ELR (cell line): ENCODE measurements at regions not wholly inside any gene's neighbourhood (a gene's known extent, or its start where the extent isn't known, plus 50 kb on each side); places are given as distances from the start of the nearest gene placed in this dataset.

ENCODE experiments used
- DNase-seq: peaks from one replicate; pipeline ENCODE4 v3.0.0-alpha.2; 2015; ENCODE audit warnings: low read depth

DNA sequence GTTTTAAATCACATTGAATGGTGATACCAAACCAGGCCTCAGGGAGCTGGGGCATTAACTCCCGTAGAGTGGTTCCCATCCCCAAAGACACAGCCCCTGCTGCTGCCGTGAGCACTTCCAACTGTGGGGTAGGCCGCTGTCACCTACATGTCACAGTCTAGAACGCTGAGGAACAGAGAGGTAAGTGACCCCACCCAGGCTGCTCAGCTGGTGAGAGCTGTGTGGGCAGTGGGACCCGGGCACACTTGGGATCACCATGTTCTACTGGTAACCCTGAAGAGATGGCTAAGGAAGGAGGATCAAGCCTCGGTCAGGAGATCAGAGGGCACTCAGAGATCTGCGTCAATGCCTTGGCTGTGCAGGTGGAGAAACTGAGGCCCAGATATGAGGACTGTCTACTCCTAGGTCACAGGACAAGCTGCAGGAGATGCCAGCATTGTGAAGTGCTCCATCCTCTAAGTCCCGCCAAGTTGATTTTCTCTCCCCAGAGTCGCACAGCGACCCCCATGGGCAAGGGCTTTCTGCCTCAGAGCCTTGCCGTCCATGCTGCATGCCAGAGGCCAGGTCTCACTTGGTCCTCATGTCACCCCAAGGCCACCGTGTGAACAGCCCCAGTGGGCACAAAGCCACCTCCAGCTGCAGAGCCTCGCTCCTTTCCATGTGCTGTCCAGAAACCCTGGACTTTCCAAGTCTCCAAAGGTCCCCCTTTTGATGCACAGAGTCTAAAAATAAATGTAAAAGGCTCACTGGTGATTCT lies 144.2 kb upstream of the OTOS start:
- no peak for DNase-seq

DNA sequence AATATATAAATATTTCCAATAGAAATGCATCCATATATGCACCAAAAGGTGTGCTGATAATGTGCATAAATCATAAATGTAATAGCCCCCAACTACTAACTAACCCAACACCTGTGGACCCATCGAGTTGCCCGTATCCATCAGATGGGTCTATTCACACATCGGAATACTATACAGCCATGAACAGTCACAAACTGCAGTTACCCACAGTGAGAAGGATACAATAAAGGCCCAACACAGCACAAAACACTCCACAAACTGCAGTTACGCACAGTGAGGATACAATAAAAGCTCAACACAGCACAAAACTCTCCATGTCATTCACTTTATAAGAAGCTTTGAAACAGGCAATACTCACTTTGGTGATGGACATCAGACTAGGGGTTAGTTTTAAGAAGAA lies 145.3 kb upstream of the OTOS start:
- DNase-seq = no peak

DNA sequence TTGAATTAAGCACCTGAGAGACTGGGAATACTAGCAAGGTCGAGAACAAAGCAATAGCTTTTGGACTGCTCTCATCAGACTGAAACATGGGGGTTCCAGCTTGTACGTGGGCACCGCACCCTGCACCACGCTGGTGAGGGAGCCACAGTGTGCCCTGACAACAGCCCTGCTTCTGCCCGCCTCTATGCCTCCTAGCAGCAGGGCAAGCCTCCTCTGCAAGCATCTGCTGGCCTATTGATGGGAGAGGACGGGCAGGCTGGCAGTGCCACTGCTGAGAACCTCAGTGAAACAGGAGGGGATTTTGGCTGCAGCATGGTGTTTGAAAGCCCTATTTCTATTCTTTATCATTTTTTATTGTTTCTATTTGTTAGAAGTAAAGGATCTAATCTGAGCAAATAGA lies 146.1 kb upstream of the OTOS start:
- DNase-seq = no peak

DNA sequence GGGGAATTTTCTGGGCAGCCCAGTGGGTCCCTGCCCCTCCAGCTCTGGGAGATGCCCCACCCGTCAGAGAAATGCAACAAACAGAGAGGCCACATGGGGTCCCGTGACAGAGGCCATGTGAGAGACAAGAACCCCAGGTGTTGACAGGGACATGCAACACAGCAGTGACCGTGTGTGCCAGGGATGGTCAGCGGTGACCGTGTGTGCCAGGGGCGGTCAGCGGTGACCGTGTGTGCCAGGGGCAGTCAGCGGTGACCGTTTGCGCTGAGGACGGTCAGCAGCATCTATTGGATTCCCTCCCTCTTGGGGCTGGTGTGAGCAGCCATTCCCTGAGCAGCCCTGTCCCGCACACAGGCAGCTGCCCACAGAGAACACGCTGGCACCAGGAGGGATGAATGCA lies 146.6 kb upstream of the OTOS start:
- no peak for DNase-seq

DNA sequence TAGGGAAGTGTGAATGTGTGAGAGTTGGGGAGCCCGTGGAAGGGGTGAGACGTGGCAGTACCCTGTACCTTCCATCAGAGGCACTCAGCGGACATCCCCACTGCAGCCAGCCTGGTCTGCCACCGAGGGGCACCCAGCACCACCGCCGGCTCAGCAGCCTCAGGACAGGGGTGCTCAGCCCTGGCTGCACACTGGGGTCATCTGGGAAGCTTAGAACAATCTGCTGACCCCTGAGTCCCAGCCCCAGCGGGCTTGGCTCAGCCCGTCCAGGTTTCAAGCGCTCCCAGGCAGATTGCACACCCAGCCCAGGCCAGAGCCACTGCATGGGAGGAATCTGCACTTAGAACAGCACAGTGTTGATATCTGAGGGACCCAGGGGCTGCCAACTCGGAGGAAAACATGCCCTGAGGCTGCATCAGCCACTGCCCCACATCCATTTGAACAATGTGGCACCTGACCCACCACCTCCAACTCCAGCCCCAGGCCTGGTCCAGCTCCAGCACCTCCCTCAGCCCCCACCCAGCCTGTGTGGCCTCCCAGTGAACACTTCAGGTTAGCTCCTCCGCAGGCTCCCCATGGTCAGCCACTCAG lies 147.1 kb upstream of the OTOS start:
- DNase-seq = no peak

DNA sequence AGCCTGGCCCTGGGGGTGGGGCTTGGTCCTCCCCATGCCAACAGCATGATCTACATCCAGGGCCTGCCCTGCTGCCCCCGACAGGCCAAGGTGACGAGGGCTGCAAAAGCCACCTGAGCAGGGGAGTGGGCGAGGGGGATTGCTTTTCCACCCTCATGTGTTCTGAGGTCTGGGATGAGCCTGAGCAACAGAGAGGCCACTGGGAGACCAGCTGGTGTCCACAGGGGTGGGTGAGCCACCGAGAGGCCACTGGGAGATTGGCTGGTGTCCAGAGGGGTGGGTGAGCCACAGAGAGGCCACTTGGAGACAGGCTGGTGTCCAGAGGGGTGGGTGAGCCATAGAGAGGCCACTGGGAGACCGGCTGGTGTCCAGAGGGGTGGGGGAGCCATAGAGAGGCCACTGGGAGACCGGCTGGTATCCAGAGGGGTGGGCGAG lies 147.4 kb upstream of the GPC1 start:
- no peak for DNase-seq

DNA sequence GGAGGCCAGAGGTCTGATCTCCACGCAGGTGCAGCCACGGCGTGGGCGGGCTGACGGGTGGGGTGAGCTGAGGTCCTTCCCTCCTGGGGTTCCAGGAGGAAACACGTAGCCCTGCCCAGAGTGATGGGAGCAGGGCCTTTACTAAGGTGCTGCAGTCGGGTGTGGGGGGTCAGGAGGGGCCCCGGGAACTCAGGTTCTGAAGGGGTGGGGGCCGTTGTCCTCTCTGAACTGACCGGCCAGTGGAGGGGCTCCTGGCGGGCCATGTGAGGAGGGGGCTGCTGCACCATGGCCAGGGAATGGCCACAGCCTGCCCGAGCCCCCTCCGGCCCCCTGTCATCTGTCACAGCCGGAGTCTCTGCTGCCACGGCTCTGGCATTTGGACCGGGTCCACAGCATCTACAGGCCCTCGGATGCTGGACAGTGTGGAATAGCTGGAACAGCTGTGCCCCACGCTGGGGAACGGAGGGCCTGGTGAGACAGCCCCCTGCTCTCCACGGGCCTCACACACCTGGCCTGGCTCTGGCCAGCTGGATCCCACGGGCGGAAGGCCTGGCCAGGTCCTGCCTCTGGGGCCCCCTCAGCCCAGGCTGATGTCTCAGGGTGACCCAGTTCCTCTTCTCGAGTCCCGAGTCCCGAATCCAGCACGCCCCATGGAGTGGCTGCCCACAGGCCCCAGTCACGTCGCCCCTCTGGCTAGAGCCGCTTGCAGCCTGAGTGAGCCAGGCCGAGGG lies 145.6 kb upstream of the GPC1 start:
- DNase-seq = no peak

DNA sequence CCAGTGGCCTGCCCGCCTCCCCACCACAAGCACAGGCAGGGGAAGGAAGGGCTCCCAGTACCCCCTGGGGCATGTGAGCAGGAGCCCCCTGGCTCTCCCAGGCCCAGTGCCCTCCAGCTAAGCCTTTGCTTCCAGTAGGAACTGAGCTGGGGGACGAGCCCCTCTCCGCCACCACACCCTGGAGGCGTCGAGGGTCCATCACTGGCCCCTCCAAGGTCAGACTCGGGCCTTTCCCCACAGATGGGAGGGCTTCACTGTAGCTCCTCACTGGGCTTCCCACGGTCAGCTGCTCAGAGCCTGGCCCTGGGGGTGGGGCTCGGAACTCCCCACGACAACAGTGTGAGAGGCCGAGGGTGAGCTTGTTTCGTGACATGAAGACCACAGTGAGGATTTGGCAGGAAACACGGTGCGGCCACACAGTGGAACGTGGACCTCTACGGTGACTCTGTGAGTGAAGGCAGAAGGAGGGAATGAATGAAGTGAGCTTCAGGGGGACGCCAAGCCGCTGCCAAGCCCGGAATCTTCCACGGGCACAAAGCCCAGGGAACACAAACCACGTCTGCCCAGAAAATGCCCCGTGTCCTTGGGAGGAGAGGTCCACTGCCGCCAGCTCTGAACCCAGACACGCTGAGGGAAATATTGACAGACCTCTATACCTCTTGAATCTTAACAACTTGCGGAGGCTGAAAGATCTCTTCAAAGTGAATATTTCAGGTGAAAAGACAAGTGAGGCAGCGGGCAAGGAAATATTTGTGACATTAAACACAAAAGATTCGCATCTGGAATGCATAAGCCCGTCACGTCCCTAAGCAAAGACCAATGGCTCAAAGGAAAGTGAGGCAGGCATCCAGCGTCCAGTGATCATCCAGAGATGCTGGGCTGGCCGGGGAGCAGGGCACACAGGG lies 144.8 kb upstream of the GPC1 start:
- DNase-seq = no peak

DNA sequence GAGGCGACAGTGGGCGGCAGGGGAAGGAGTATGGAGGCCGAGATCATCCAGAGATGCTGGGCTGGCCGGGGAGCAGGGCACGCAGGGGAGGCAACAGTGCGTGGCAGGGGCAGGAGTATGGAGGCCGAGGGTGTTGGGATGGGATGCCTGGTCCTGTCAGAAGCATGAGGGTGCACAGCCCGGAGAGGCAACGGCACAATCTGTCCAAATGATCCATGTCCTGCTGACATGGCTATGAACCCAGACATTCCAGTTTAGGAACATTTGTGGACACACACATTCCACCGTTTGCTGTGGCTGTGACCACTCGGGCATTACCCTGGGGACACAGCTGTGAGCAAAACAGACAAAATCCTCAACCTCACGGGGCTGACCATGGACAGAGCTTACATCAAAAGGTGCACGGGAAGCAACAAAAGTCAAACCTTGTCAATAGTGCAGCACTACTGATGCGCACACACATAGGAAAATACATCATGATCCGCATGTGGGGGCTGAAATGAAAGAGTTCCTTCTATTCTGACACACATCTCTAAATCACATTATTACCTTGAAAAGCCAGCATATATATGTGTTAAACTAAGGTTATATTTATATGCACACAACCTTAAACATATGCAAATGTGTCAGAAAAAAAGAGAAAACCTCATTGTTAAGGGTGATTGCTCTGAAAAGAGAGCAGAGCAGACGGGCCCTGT lies 144.0 kb upstream of the GPC1 start:
- no peak for DNase-seq

DNA sequence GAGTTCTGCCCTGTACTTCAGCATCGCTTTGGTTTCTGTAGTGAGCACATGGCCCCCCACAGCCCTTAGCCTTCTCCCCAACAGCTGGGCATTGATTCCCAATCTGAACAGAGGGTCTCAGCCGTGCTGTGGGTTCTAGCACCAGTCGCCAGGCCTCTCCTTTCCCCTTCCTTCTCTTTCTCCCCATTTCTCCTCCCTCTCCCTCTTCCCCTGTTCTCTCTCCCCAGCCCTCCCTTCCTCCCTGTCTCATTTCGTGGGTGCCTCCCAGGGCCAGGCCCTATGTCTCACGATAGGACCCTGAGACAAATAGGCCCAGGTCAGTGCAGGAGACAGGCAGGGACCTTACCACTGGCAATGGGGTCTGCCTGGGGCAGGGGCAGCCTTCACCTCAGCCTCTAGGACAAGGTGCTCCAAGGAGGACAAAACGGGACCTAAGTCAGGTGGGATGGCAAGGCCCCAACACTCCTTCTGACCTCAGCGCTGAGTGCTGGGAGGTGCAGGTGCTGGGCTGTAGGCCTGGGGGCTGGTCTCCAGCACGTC lies 143.4 kb upstream of the GPC1 start:
- no peak for DNase-seq

DNA sequence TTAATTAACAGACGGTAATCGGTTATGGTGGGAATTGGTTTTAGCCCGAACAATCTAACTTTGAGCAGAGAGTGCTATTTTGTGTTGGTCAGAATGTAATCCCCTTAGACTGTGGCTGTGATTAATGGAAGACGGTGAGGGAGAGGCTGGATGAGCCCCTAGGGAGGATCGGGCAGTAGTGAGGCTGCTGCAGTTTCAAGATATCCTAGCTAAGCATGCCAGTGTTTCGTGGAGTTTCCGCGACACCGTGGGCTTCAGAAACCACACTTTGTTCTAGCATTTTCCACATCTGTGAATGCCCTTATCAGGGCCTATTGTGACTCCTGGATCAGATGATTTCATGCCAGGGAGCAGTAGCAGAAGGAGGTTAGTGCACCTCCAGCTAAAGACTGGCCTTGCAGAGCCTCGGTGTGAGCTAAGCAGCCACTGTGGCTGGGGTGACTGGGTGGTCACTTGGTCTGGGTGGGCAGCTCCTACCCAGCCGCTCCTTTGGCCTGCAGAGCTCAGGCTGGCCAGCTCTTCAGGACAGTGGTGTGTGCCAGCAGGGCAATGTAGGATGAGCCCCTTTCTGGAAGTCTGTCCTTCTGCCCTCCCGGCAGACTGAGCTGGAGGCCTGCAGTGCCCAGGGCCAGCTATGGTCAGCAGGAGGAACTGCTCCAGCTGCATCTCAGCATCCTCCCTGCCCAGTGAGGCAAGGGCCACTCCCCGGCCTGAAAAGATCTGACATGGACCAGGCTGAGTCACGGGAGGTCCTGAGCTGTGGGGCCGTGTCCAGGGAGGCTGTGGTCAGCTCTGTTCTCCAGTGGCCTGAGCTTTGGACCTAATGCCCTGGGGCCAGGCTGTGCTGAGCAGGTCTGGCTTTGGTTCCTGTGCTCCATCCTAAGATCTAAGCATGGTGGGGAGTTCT lies 142.6 kb upstream of the GPC1 start:
- DNase-seq = no peak

DNA sequence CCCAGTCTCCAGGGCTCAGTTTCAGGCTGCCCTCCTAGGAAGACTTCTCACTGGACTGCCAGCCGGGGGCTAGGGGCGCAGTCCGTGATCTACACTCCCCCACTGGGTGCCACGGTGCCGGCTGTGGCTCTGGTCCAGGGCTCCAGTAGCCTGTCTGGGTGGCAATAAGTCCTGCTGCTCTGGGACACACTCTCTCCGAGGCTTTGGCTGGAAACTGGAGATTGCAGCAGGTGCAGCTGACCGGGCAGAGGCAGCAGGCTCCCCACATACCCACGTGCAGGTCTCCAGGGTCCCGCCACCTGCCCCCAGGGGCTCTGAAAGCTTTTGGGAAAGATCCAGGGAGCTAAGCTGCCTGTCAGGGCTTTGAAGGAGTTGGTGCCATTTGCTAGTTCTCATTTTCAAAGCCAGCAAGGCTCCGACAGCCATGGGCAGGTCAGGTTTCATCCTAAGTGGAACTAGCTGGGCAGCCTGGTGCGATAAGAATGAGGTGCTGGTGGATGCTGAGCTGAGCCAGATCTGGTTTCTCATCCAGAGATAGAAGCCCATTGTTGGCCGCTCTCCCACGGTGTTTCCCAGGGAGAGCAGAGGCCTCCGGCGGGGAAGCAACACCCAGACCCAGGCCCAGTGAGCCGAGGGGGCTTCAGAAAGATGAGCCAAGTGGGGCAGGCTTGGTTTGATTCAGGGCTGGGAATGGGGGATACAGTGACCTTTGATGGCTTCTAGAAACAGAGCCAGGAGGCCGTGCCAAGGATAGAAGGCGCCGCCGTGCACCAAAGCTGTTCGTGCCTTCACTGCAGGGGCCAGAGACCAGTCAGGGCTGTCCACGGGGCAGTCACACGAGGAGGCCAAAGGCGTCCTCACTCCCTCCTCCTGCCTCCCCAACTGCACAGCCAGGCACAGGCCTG lies 141.7 kb upstream of the GPC1 start:
- no peak for DNase-seq

DNA sequence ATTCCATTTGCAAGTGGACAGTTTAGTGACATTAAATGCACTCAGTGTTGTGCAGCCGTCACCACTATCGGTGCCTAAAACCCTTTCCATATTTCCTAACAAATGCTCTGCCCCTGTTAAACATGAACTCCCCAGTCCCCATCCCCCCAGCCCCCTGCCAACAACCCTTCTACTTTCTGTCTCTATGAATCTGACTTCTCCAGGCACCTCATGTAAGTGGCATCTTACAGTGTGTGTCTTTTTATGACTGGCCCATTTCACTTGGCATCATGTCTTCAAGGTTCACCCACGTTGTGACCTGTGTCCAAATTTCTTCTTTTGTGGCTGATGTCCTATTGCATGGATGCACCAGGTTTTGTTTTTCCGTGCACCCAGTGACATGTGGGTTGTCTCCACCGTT lies 140.9 kb upstream of the GPC1 start:
- DNase-seq = no peak

DNA sequence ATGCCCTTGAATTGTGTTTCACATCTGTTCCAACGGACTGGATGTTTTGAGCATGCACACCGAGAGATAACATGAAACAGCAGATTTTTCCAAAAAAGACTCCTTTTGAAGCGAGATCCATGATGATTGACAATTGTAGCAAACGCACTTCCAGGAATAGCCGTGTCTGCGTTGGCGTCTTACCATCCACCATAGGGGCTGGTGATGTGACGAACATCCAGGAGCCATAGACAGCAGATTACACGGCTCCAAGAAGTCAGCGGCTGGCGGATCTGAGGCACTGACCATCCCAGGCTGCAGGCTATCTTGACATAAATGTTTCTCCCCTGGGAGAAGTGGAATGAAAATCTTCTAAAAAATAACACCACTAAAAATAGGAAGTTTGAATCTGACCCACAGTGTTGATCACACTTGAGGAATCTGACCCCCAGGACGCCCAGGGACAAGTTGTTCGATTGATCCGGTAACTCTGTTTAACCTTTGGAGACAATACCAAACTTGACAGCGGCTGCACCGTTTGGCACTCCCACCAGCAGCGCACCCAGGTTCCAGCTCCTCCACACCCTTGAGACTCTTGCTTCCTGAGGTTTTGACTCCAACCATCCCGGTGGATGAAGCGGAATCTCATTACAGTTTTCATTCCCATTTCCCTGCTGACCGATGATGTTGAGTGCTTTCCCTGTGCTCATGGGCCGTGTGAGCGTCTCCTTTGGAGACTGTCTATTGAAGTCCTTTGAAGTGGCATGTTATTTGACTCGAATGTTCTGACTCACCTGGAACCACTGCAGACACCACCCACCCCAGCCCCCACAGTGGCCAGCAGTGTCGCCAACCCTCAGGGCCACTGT lies 140.0 kb upstream of the GPC1 start:
- DNase-seq = no peak

DNA sequence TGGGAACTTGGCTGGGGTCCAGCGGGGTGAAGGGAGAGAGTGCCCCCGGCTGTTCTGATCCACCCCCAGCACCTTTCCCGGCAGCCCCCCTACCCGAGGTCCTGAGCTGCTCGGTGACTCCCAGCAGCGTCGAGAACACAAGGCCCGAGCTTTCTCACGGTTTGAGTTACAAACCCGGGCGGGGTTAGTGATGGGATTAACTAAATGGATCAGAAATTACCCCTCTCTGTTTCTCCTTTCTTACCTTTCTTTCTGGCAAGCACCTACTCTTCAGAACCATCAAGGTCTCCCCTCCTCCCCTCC lies 139.4 kb upstream of the GPC1 start:
- no peak for DNase-seq

DNA sequence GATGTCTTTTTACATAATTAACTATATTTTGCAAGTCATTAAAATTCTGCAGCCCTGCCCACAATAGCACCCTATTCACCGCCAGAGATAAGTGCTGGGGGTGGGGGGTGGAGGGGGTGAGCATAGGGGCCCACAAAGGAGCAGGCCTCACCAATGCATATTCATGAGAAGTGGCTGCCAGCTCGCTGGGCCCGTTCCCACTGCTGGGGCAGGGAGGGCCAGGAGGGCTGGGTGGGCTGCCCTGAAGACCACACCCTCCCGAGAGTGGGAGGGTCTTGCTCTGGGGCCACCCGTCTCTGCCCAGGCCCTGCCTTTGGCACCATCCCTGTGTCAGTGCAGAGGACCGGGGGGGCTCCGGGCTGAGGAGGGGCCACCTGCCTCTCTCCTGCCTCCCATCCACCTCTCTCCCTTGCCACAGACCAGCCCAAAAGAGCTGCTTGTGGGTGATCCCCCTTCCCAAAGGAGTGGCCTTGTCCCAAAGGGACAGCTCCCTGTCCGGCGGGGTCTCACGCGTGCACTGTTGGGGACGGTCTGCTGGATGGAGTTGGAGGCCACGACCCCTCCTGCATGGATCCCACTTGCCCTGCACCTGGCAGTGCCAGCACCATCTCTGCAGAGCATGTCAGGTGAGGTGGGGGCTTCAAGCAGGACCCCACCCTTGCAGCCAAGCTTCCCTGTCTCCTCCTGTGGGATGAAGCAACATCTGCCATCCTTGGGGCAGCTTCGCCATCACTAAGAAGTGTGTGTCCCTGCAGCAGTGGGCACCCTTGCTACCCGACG lies 138.8 kb upstream of the GPC1 start:
- DNase-seq = no peak

DNA sequence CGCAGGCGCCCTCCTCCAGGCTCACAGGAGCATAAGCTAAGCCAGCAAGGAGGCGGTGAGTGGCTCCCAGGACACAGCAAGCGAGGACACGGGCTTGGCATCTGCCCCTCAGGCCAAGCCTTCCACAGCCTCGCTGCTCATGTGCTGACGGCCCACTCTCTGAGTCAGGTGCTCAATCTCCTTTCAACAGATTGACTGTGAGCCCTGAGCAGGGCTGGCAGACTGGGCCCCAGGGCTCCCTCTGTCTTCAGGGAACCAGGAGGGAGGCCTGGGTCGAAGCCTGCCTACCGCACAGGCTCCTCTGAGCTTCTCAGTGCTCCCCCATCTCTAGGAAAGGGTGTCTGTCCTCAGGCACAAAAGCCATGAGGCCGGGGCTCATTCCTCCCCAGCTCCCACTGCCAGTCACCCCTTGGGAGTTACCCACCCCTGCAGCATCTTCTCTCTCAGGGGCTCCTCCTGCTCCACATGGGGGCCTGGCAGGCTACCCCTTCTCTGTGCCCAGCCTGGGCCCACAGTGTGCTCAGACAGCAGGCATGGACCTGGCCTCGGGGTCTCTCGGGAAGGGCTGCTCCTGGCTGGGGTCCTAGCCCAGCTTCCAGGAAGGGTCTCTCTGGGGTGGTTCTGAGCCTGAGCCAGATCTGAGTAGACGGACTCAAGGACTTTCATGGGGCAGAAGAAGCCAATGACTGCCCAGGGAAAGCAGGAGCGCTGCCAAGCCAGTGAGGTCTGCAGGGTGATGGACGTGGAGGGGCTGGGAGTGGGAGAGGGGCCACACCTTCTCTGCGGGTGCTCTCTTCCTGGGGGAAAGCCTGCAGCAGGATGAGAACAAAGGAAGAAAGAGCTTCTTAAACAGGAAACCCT lies 138.0 kb upstream of the GPC1 start:
- DNase-seq = no peak
